ENCODE measurements at regions not wholly inside any gene's neighbourhood (a gene's known extent, or its start where the extent isn't known, plus 50 kb on each side); places are given as distances from the start of the nearest gene placed in this dataset.

- no peak for TF ChIP-seq CTCF (conservative IDR thresholded peaks at IDR 0.05; ENCODE audit: low read length)
- no peak for TF ChIP-seq EZH2phosphoT487 (IDR thresholded peaks at IDR 0.05; ENCODE audit: borderline replicate concordance)
Measured at GRCh38 chr11:34830035-34830434, 86.1 kb downstream of the APIP start.
